ENCODE measurements at regions not wholly inside any gene's neighbourhood (a gene's known extent, or its start where the extent isn't known, plus 50 kb on each side); places are given as distances from the start of the nearest gene placed in this dataset.

GRCh38 chr4:94395562-94395961, 52.9 kb upstream of the HPGDS start:
- Mint-ChIP-seq H3K36me3 (no peaks in the 10 kb centered on the region), H3K27me3 (peaks cover 14% of the 10 kb centered on the region), H3K27ac (no peak overlapping the region), H3K4me1 (no peaks in the 10 kb centered on the region), H3K4me3 (no peak overlapping the region), H3K9me3 (no peaks in the 10 kb centered on the region)
- POLR2A ChIA-PET, result no interaction called here
- DNase-seq, result no peak
- ATAC-seq (ENCODE audit: low read depth), result no peak

- POLR2A ChIA-PET, result no interaction called here
Observed at GRCh38 chr4:94396984-94397383, 54.3 kb upstream of the HPGDS start.

GRCh38 chr4:94397635-94398034, 54.1 kb upstream of the PDLIM5 start:
- Mint-ChIP-seq H3K27me3 (peaks cover 10% of the 10 kb centered on the region), H3K4me3 (no peak overlapping the region), H3K27ac (no peak overlapping the region), H3K9me3 (peaks cover 2% of the 10 kb centered on the region), H3K4me1 (no peaks in the 10 kb centered on the region), H3K36me3 (no peaks in the 10 kb centered on the region)
- ATAC-seq (ENCODE audit: low read depth) (no peak), DNase-seq (no peak)
- POLR2A ChIA-PET, result no interaction called here

More at GRCh38 chr4:94396984-94397383, 54.3 kb upstream of the HPGDS start:
- Mint-ChIP-seq H3K36me3 (no peaks in the 10 kb centered on the region), H3K9me3 (no peaks in the 10 kb centered on the region), H3K27ac (no peak overlapping the region), H3K27me3 (peaks cover 14% of the 10 kb centered on the region), H3K4me1 (no peaks in the 10 kb centered on the region), H3K4me3 (no peak overlapping the region)
- DNase-seq (no peak), ATAC-seq (ENCODE audit: low read depth) (no peak)

- H3K4me3 Mint-ChIP-seq, result no peak overlapping the region
- no peak for ATAC-seq (ENCODE audit: low read depth)
- no peak overlapping the region for H3K27ac Mint-ChIP-seq
Observed at GRCh38 chr4:94399277-94399676, 52.5 kb upstream of the PDLIM5 start.

GRCh38 chr4:94399721-94400120, 52.0 kb upstream of the PDLIM5 start:
- no peak overlapping the region for H3K27ac Mint-ChIP-seq
- no peak overlapping the region for H3K4me3 Mint-ChIP-seq
- H3K9me3 Mint-ChIP-seq, result peaks cover 2% of the 10 kb centered on the region
- POLR2A ChIA-PET, result no interaction called here
- ATAC-seq (ENCODE audit: low read depth) (no peak), DNase-seq (no peak)
- no peaks in the 10 kb centered on the region for H3K36me3 Mint-ChIP-seq
- no peaks in the 10 kb centered on the region for H3K27me3 Mint-ChIP-seq
- H3K4me1 Mint-ChIP-seq, result no peaks in the 10 kb centered on the region

More at GRCh38 chr4:94399277-94399676, 52.5 kb upstream of the PDLIM5 start:
- no peaks in the 10 kb centered on the region for H3K36me3 Mint-ChIP-seq
- peaks cover 3% of the 10 kb centered on the region for H3K27me3 Mint-ChIP-seq
- peaks cover 2% of the 10 kb centered on the region for H3K9me3 Mint-ChIP-seq
- no peak for DNase-seq
- no peaks in the 10 kb centered on the region for H3K4me1 Mint-ChIP-seq
- POLR2A ChIA-PET, result no interaction called here

GRCh38 chr4:94400191-94400590, 51.6 kb upstream of the PDLIM5 start:
- no peak for DNase-seq
- no peak overlapping the region for H3K4me3 Mint-ChIP-seq
- no peak for ATAC-seq (ENCODE audit: low read depth)
- H3K4me1 Mint-ChIP-seq, result no peaks in the 10 kb centered on the region
- peaks cover 2% of the 10 kb centered on the region for H3K9me3 Mint-ChIP-seq
- H3K27ac Mint-ChIP-seq, result no peak overlapping the region
- H3K27me3 Mint-ChIP-seq, result no peaks in the 10 kb centered on the region
- H3K36me3 Mint-ChIP-seq, result no peaks in the 10 kb centered on the region
- POLR2A ChIA-PET, result interaction anchor here (0.5 kb wide), 1 partner anchor 41 kb away, joined by 4 read pairs; no protein-coding TSS in a partner anchor
